ENCODE measurements at regions not wholly inside any gene's neighbourhood (a gene's known extent, or its start where the extent isn't known, plus 50 kb on each side); places are given as distances from the start of the nearest gene placed in this dataset.

DNA sequence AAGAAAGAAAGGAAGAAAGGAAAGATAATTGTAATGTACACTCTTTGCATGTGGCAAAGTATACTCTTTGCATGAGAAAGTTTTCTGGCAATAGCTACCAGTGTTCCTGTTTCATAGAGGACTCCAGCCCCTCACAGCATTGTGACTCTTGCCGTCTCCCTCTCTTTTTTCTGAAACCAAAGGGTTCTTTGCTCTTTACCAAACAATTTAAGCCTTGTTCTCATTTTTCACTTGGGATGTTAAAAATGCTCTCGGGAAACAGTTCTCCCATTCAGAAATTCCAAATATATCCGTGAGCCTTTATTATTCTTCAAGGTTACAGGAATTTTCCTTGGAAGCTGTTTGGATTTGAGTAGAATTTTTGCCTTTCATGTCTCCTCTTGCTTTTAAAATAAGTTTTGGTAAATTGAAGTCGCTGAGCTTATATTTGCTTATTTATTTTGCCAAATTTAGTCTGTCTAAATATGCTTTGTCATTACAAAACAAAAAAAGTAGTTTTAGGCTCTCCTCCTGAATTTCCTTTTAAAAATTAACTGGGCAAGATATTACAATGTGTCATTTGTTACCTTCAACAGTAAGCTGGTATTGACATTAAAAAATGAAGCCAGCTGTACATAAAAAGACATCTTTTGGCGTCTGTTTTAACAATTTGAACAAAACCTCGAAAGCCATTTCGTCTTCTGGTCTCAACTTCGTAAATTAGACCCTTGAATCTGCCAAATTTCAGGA lies 103.8 kb upstream of the ARMC2 start:
- no peak for TF ChIP-seq TAF1 (IDR thresholded peaks at IDR 0.05; ENCODE audit: low read depth)
- TF ChIP-seq RAD21 (conservative IDR thresholded peaks at IDR 0.05) = no peak
- no peaks in the 10 kb centered on the region for H3F3A ChIP-seq (ENCODE audit: insufficient read depth, low read length, poor library complexity, severe bottlenecking)
- no peaks in the 10 kb centered on the region for H4K20me1 ChIP-seq (ENCODE audit: insufficient read depth)
- H3K4me2 ChIP-seq (ENCODE audit: low read length) = no peak overlapping the region
- H3K9me3 ChIP-seq (ENCODE audit: low read length) = no peaks in the 10 kb centered on the region
- H2AFZ ChIP-seq (ENCODE audit: low read depth, low read length) = no peak overlapping the region
- H3K36me3 ChIP-seq (ENCODE audit: insufficient read depth, low read length) = no peaks in the 10 kb centered on the region
- H3K27ac ChIP-seq (ENCODE audit: low read length) = no peak overlapping the region
- no peak overlapping the region for H3K4me3 ChIP-seq (ENCODE audit: low read length)
- no peaks in the 10 kb centered on the region for H3K79me2 ChIP-seq (replicated peaks; ENCODE audit: insufficient read depth, low read length)
- no peak overlapping the region for H3K9ac ChIP-seq (ENCODE audit: low read length)
- H3K9me2 ChIP-seq (ENCODE audit: insufficient read depth, low read length) = no peaks in the 10 kb centered on the region
- no peaks in the 10 kb centered on the region for H3K27me3 ChIP-seq (ENCODE audit: insufficient read depth, low read depth, low read length)

DNA sequence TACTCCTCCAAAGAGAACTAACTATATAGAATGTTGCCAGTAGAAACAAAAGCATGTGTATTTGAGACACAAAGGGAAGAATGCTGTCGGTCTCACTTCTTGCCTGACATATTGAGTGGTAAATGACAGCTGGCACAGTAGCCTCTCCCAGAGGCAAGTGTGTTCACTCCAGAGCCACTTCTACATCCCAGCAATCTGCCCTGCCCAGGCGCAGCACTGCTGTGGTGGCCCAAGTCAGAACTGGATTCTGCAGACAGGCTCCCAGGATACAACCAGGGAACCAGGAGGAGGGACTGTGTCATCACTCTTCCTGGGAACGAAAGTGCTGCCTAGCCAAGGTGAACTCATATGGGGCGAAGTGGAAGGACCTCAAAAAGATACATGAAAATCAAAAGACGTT lies 103.2 kb upstream of the ARMC2 start:
- Histone ChIP-seq H2AFZ (ENCODE audit: low read depth, low read length) (no peak overlapping the region), H3K27me3 (ENCODE audit: insufficient read depth, low read depth, low read length) (no peaks in the 10 kb centered on the region), H3K27ac (ENCODE audit: low read length) (no peak overlapping the region), H3K9me2 (ENCODE audit: insufficient read depth, low read length) (no peaks in the 10 kb centered on the region), H3K36me3 (ENCODE audit: insufficient read depth, low read length) (no peaks in the 10 kb centered on the region), H3K9ac (ENCODE audit: low read length) (no peak overlapping the region), H3F3A (ENCODE audit: insufficient read depth, low read length, poor library complexity, severe bottlenecking) (no peaks in the 10 kb centered on the region), H4K20me1 (ENCODE audit: insufficient read depth) (no peaks in the 10 kb centered on the region), H3K79me2 (replicated peaks; ENCODE audit: insufficient read depth, low read length) (no peaks in the 10 kb centered on the region), H3K9me3 (ENCODE audit: low read length) (no peaks in the 10 kb centered on the region), H3K4me3 (ENCODE audit: low read length) (no peak overlapping the region), H3K4me2 (ENCODE audit: low read length) (no peak overlapping the region)
- TF ChIP-seq TAF1 (IDR thresholded peaks at IDR 0.05; ENCODE audit: low read depth) = no peak
- TF ChIP-seq EP300 (conservative IDR thresholded peaks at IDR 0.05; ENCODE audit: poor library complexity, severe bottlenecking) = no peak
- no peak for TF ChIP-seq MXI1 (conservative IDR thresholded peaks at IDR 0.05; ENCODE audit: poor library complexity, severe bottlenecking)
- TF ChIP-seq SMC3 (conservative IDR thresholded peaks at IDR 0.05; ENCODE audit: poor library complexity) = no peak
- TF ChIP-seq, protein P1, sequence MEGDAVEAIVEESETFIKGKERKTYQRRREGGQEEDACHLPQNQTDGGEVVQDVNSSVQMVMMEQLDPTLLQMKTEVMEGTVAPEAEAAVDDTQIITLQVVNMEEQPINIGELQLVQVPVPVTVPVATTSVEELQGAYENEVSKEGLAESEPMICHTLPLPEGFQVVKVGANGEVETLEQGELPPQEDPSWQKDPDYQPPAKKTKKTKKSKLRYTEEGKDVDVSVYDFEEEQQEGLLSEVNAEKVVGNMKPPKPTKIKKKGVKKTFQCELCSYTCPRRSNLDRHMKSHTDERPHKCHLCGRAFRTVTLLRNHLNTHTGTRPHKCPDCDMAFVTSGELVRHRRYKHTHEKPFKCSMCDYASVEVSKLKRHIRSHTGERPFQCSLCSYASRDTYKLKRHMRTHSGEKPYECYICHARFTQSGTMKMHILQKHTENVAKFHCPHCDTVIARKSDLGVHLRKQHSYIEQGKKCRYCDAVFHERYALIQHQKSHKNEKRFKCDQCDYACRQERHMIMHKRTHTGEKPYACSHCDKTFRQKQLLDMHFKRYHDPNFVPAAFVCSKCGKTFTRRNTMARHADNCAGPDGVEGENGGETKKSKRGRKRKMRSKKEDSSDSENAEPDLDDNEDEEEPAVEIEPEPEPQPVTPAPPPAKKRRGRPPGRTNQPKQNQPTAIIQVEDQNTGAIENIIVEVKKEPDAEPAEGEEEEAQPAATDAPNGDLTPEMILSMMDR (IDR thresholded peaks at IDR 0.05; ENCODE audit: poor library complexity, severe bottlenecking) = no peak
- no peak for TF ChIP-seq RAD21 (conservative IDR thresholded peaks at IDR 0.05)
- TF ChIP-seq POLR2AphosphoS5 (IDR thresholded peaks at IDR 0.05) = no peak
- no peak for TF ChIP-seq REST (IDR thresholded peaks at IDR 0.05; ENCODE audit: borderline replicate concordance)
- TF ChIP-seq EZH2 (IDR thresholded peaks at IDR 0.05; ENCODE audit: borderline replicate concordance, insufficient read depth, low read length, poor library complexity, severe bottlenecking) = no peak

All from neural cell (in vitro differentiated cells).